ENCODE measurements at regions not wholly inside any gene's neighbourhood (a gene's known extent, or its start where the extent isn't known, plus 50 kb on each side); places are given as distances from the start of the nearest gene placed in this dataset.

DNA sequence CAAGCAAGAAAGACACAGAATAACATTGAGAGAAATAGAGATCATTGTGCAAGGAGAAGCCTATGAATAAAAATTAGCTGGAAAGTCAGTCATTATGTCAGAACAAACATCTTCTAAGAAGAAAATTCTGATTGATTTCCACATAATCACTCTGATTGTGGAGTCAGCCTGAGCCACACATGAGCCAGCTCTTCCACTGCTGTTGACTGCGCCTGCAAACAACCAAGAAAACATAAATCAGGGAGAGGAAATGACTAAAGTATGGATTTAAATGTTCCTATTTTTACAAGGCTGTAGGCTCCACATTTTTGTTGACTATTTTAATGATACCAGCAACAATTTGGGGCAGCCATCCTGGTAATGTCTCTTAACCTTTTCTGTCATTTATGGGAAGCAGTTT lies 962.3 kb downstream of the EFNB2 start:
- peaks cover 0 to 6% (median 0%) of the 10 kb centered on the region in 5 donors for H3K27me3 Mint-ChIP-seq
- intact Hi-C loops (cut with micrococcal nuclease): no loop called here
- H3K4me3 Mint-ChIP-seq: no peak overlapping the region
- ATAC-seq: no peak
- Histone ChIP-seq H3K4me1 (ENCODE audit: control insufficient read depth in 2 of 2, insufficient read depth in 2 of 2, low read length in 2 of 2) (no peaks in the 10 kb centered on the region), H3K36me3 (ENCODE audit: control insufficient read depth in 2 of 3, insufficient read depth in 3 of 3, low read length in 3 of 3) (no peaks in the 10 kb centered on the region), H3K9me3 (ENCODE audit: control insufficient read depth in 2 of 3, low read length in 3 of 3) (no peaks in the 10 kb centered on the region), H3K27me3 (ENCODE audit: control insufficient read depth in 2 of 2, insufficient read depth in 2 of 2, low read length in 2 of 2) (no peaks in the 10 kb centered on the region), H3K4me3 (ENCODE audit: low read length) (no peak overlapping the region), H3K27ac (ENCODE audit: low read depth, low read length) (no peak overlapping the region)
- peaks cover 0 to 10% (median 0%) of the 10 kb centered on the region in 11 donors for H3K9me3 Mint-ChIP-seq
- ChIA-PET CTCF (no interaction called here), POLR2A (no interaction called here)
- no peak for DNase-seq
- H3K4me1 Mint-ChIP-seq: peaks cover 0 to 2% (median 0%) of the 10 kb centered on the region in 7 donors
- H3K27ac Mint-ChIP-seq: no peak overlapping the region
- H3K36me3 Mint-ChIP-seq: no peaks in the 10 kb centered on the region

DNA sequence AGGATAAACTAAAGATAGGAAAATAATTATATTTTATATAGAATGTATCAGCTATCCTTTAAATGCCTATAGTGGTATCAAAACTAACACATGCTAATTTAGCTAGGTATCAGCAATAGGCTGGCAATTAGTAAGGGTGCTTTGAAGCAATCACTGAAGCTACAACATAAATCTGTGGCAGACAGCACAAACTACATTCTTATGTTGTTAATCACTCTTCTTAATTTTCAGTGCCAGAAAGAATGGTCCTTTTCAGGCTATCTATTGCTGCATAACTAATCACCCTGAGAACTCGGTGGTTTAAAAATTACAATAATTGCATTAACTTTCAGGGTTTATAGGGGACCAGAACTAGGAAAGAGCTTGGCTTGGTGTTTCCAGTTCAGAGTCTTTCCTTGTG lies 963.1 kb downstream of the EFNB2 start:
- no peak overlapping the region for H3K4me3 ChIP-seq (ENCODE audit: low read length)
- no peak overlapping the region for H3K27ac Mint-ChIP-seq
- H3K4me3 Mint-ChIP-seq: no peak overlapping the region
- no peaks in the 10 kb centered on the region for H3K36me3 ChIP-seq (ENCODE audit: control insufficient read depth in 2 of 3, insufficient read depth in 3 of 3, low read length in 3 of 3)
- ChIA-PET CTCF (no interaction called here), POLR2A (no interaction called here)
- peaks cover 0 to 2% (median 0%) of the 10 kb centered on the region in 7 donors for H3K4me1 Mint-ChIP-seq
- DNase-seq: no peak
- H3K9me3 ChIP-seq (ENCODE audit: control insufficient read depth in 2 of 3, low read length in 3 of 3): no peaks in the 10 kb centered on the region
- no peak overlapping the region for H3K27ac ChIP-seq (ENCODE audit: low read depth, low read length)
- no peak for ATAC-seq
- peaks cover 0 to 10% (median 0%) of the 10 kb centered on the region in 11 donors for H3K9me3 Mint-ChIP-seq
- intact Hi-C loops (cut with micrococcal nuclease): no loop called here
- no peaks in the 10 kb centered on the region for H3K27me3 ChIP-seq (ENCODE audit: control insufficient read depth in 2 of 2, insufficient read depth in 2 of 2, low read length in 2 of 2)
- H3K27me3 Mint-ChIP-seq: peaks cover 0 to 1% (median 0%) of the 10 kb centered on the region in 5 donors
- H3K36me3 Mint-ChIP-seq: no peaks in the 10 kb centered on the region
- no peaks in the 10 kb centered on the region for H3K4me1 ChIP-seq (ENCODE audit: control insufficient read depth in 2 of 2, insufficient read depth in 2 of 2, low read length in 2 of 2)

DNA sequence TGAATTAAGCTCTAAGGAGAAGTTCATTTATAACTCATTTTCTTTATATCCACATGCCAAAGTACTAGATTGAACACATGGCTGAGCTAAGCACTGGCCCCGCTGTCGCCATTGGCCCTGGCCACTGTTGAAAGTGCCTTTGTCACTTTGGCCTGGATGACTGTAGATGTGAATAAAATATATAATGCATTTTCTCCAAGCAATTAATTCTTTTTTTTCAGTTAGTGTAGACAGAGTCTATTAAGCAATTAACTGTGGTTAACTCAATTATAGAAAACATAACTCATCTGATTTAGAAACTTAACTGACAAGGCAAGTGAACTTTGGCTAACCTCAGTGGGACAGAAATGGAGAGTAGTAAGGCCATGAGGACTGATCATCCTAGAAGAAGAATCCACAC lies 965.6 kb downstream of the EFNB2 start:
- no peaks in the 10 kb centered on the region for H3K27me3 Mint-ChIP-seq
- Histone ChIP-seq H3K9me3 (ENCODE audit: control insufficient read depth in 2 of 3, low read length in 3 of 3) (no peaks in the 10 kb centered on the region), H3K36me3 (ENCODE audit: control insufficient read depth in 2 of 3, insufficient read depth in 3 of 3, low read length in 3 of 3) (no peaks in the 10 kb centered on the region), H3K27ac (ENCODE audit: low read depth, low read length) (no peak overlapping the region), H3K27me3 (ENCODE audit: control insufficient read depth in 2 of 2, insufficient read depth in 2 of 2, low read length in 2 of 2) (no peaks in the 10 kb centered on the region), H3K4me3 (ENCODE audit: low read length) (no peak overlapping the region), H3K4me1 (ENCODE audit: control insufficient read depth in 2 of 2, insufficient read depth in 2 of 2, low read length in 2 of 2) (no peaks in the 10 kb centered on the region)
- CTCF ChIA-PET: no interaction called here
- intact Hi-C loops (cut with micrococcal nuclease): no loop called here
- DNase-seq (no peak), ATAC-seq (no peak)
- no peaks in the 10 kb centered on the region for H3K36me3 Mint-ChIP-seq
- no peak overlapping the region for H3K4me3 Mint-ChIP-seq
- no peak overlapping the region for H3K27ac Mint-ChIP-seq
- H3K4me1 Mint-ChIP-seq: peaks cover 0 to 2% (median 0%) of the 10 kb centered on the region in 7 donors
- peaks cover 0 to 5% (median 0%) of the 10 kb centered on the region in 11 donors for H3K9me3 Mint-ChIP-seq
- POLR2A ChIA-PET: no interaction called here

DNA sequence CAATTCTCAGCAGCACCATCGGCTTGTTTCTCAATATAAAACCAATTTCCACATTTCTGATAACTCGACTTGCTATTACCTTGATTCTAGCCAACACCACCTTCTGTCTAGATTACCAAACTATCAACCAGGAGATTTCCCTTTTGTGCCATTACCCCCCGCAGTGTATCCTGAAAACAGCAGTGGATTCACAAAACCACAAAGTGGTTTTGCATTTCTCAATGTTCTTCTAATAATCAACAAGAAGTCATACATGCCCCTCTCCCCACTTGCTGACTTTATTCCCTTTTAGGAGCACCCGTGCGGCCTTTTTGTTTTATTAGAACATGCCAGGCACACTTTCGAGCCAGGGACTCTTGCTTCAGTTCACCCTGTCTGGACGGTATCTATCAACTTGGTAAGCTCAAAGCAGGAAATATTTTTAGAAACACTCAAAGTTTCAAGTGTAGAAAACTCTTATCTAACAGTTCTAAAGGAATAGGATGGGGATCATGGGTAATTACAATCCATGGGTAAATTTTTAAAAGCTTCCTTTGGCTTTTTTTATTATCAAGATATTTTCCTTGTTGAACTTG lies 967.4 kb downstream of the EFNB2 start:
- no peaks in the 10 kb centered on the region for H3K27me3 Mint-ChIP-seq
- no peaks in the 10 kb centered on the region for H3K4me1 ChIP-seq (ENCODE audit: control insufficient read depth in 2 of 2, insufficient read depth in 2 of 2, low read length in 2 of 2)
- ChIA-PET POLR2A (no interaction called here), CTCF (no interaction called here)
- no peak overlapping the region for H3K4me3 Mint-ChIP-seq
- H3K9me3 ChIP-seq (ENCODE audit: control insufficient read depth in 2 of 3, low read length in 3 of 3): no peaks in the 10 kb centered on the region
- peaks cover 0 to 5% (median 0%) of the 10 kb centered on the region in 11 donors for H3K9me3 Mint-ChIP-seq
- H3K4me3 ChIP-seq (ENCODE audit: low read length): no peak overlapping the region
- DNase-seq (no peak), ATAC-seq (no peak)
- H3K36me3 ChIP-seq (ENCODE audit: control insufficient read depth in 2 of 3, insufficient read depth in 3 of 3, low read length in 3 of 3): no peaks in the 10 kb centered on the region
- intact Hi-C loops (cut with micrococcal nuclease): no loop called here
- no peaks in the 10 kb centered on the region for H3K27me3 ChIP-seq (ENCODE audit: control insufficient read depth in 2 of 2, insufficient read depth in 2 of 2, low read length in 2 of 2)
- no peak overlapping the region for H3K27ac Mint-ChIP-seq
- H3K27ac ChIP-seq (ENCODE audit: low read depth, low read length): no peak overlapping the region
- H3K4me1 Mint-ChIP-seq: peaks cover 0 to 2% (median 0%) of the 10 kb centered on the region in 7 donors
- no peaks in the 10 kb centered on the region for H3K36me3 Mint-ChIP-seq

DNA sequence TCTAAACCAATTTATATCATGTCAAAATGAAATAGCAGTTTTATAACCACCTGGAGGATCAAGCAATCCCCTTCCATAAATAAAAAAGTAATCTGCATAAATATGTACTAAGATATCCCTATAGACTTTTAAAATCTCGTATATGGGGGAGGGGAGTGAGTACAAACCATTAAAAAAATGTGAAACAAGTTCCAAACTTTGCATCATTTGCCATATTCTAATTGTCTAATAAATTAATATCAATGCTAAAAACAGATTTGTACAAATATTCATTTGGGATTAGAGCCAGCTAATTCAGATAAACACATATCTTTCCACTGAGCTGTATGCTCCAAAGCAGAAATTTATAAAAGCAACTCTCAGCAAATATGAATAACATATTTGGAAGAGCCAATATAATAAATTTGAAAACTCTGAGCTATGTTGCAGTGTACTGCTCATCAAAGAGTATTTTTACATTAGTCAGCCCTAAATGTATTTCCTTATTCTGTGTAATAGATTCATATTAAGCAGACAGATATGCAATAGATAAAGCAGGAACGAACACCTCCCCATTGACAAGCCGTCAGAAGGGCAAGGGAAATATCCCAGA lies 970.2 kb downstream of the EFNB2 start:
- Histone ChIP-seq H3K9me3 (ENCODE audit: control insufficient read depth in 2 of 3, low read length in 3 of 3) (no peaks in the 10 kb centered on the region), H3K27ac (ENCODE audit: low read depth, low read length) (no peak overlapping the region), H3K4me3 (ENCODE audit: low read length) (no peak overlapping the region), H3K36me3 (ENCODE audit: control insufficient read depth in 2 of 3, insufficient read depth in 3 of 3, low read length in 3 of 3) (no peaks in the 10 kb centered on the region), H3K4me1 (ENCODE audit: control insufficient read depth in 2 of 2, insufficient read depth in 2 of 2, low read length in 2 of 2) (no peaks in the 10 kb centered on the region), H3K27me3 (ENCODE audit: control insufficient read depth in 2 of 2, insufficient read depth in 2 of 2, low read length in 2 of 2) (no peaks in the 10 kb centered on the region)
- ATAC-seq: no peak
- DNase-seq: no peak
- H3K36me3 Mint-ChIP-seq: no peaks in the 10 kb centered on the region
- POLR2A ChIA-PET: no interaction called here
- peaks cover 0 to 5% (median 0%) of the 10 kb centered on the region in 11 donors for H3K9me3 Mint-ChIP-seq
- no peaks in the 10 kb centered on the region for H3K4me1 Mint-ChIP-seq
- H3K4me3 Mint-ChIP-seq: no peak overlapping the region
- CTCF ChIA-PET: no interaction called here
- H3K27me3 Mint-ChIP-seq: no peaks in the 10 kb centered on the region
- H3K27ac Mint-ChIP-seq: no peak overlapping the region
- intact Hi-C loops (cut with micrococcal nuclease): no loop called here

DNA sequence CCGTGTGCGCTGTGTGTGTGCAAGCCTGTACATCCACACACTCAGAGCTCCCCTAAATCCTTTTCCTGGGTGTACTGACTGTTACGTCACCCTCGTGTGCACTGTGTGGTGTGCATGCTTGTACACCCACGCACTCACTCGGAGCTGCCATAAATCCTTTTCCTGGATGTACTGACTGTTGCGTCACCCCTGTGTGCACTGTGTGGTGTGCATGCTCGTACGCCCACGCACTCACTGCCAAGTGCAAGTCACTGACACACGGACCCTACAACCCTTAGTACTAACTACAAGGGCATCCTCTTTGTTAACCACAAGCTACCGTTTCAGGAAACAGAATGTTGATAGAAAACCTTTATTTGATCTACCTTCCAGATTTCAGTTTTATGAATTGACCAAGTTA lies 983.4 kb downstream of the EFNB2 start:
- DNase-seq (peak in 1 of 9 donors; percentile 0), ATAC-seq (no peak)
- no peaks in the 10 kb centered on the region for H3K36me3 Mint-ChIP-seq
- peaks cover 0 to 2% (median 0%) of the 10 kb centered on the region in 11 donors for H3K9me3 Mint-ChIP-seq
- peak overlapping the region in 1 of 9 donors; percentile 22 for H3K27ac Mint-ChIP-seq
- CTCF ChIA-PET: no interaction called here
- Histone ChIP-seq H3K9me3 (ENCODE audit: control insufficient read depth in 2 of 3, low read length in 3 of 3) (no peaks in the 10 kb centered on the region), H3K27ac (ENCODE audit: low read depth, low read length) (no peak overlapping the region), H3K4me3 (ENCODE audit: low read length) (no peak overlapping the region), H3K27me3 (ENCODE audit: control insufficient read depth in 2 of 2, insufficient read depth in 2 of 2, low read length in 2 of 2) (no peaks in the 10 kb centered on the region), H3K4me1 (ENCODE audit: control insufficient read depth in 2 of 2, insufficient read depth in 2 of 2, low read length in 2 of 2) (no peaks in the 10 kb centered on the region), H3K36me3 (ENCODE audit: control insufficient read depth in 2 of 3, insufficient read depth in 3 of 3, low read length in 3 of 3) (no peaks in the 10 kb centered on the region)
- POLR2A ChIA-PET: no interaction called here
- intact Hi-C loops (cut with micrococcal nuclease): no loop called here
- peaks cover 0 to 4% (median 0%) of the 10 kb centered on the region in 5 donors for H3K27me3 Mint-ChIP-seq
- H3K4me1 Mint-ChIP-seq: no peaks in the 10 kb centered on the region
- peak overlapping the region in 1 of 10 donors; percentile 35 for H3K4me3 Mint-ChIP-seq

DNA sequence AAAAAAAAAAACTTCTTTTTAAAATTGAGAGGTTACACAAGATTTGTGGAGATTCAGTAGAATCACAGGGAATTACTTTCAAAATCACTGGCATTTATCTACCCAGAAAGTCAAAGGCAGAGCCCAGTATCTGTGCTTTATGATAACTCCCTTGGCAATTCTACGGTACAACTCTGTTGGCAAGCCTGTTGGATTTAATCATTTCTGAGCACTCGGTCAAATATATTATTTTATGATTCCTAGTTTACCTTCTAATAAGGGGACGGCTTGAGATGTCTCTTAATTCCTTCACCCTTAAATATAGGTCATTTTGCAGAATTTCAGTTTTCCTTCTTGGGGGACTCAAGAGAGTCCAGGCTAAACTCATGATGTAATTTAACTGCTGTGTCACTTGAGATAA lies 987.6 kb downstream of the EFNB2 start:
- Mint-ChIP-seq H3K36me3 (no peaks in the 10 kb centered on the region), H3K9me3 (peaks cover 0 to 3% (median 0%) of the 10 kb centered on the region in 11 donors), H3K4me3 (no peak overlapping the region), H3K27me3 (peaks cover 0 to 4% (median 0%) of the 10 kb centered on the region in 5 donors), H3K27ac (no peak overlapping the region), H3K4me1 (no peaks in the 10 kb centered on the region)
- H3K27ac ChIP-seq (ENCODE audit: low read depth, low read length): no peak overlapping the region
- no peaks in the 10 kb centered on the region for H3K4me1 ChIP-seq (ENCODE audit: control insufficient read depth in 2 of 2, insufficient read depth in 2 of 2, low read length in 2 of 2)
- no peaks in the 10 kb centered on the region for H3K9me3 ChIP-seq (ENCODE audit: control insufficient read depth in 2 of 3, low read length in 3 of 3)
- no peaks in the 10 kb centered on the region for H3K36me3 ChIP-seq (ENCODE audit: control insufficient read depth in 2 of 3, insufficient read depth in 3 of 3, low read length in 3 of 3)
- ChIA-PET POLR2A (no interaction called here), CTCF (no interaction called here)
- ATAC-seq (no peak), DNase-seq (no peak)
- intact Hi-C loops (cut with micrococcal nuclease): no loop called here
- H3K4me3 ChIP-seq (ENCODE audit: low read length): no peak overlapping the region
- no peaks in the 10 kb centered on the region for H3K27me3 ChIP-seq (ENCODE audit: control insufficient read depth in 2 of 2, insufficient read depth in 2 of 2, low read length in 2 of 2)
